ENCODE measurements at regions not wholly inside any gene's neighbourhood (a gene's known extent, or its start where the extent isn't known, plus 50 kb on each side); places are given as distances from the start of the nearest gene placed in this dataset.
A peak's percentile ranks its signal among the peaks of the same experiment; 100 is the strongest.

DNA sequence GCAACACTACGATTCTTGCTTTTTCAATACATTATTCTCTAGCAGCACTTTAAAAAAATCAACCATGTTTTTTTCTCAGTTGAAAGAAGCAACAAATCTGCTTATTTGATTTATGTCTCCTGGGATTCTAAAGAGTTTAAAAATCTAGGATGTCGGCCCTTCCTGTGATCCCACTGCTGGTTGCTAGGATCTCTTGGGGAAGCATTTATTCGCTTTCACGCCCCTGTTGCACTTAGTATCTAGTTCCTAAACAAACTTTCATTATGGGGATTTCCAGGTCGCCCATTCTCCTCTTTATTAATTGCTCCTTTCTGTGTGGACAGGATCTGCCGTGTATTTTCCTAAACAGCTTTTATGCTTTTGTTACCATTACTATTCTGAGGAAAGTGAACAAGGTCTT lies 313.5 kb downstream of the AGTPBP1 start:
- DNase-seq (ENCODE audit: low spot score) = no peak

DNA sequence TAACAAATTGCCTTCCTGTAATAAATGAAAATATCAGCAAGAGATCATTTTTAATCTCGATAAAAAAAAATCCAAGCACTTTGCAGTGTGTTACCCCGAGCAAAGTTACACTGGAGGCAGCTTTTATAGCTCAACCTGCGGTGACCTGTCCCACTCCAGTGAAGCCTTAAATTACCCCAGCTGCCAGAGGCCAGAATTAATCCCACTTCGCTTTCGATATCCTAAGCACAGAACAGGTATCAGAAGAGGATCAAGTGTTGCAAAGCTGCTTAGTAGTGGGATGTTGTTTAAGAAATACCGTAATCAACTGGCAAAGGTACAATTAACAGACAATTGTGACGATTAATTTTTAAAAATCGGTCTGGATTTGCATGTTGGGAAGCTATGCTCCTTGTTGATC lies 314.0 kb downstream of the AGTPBP1 start:
- no peak for DNase-seq (ENCODE audit: low spot score)

DNA sequence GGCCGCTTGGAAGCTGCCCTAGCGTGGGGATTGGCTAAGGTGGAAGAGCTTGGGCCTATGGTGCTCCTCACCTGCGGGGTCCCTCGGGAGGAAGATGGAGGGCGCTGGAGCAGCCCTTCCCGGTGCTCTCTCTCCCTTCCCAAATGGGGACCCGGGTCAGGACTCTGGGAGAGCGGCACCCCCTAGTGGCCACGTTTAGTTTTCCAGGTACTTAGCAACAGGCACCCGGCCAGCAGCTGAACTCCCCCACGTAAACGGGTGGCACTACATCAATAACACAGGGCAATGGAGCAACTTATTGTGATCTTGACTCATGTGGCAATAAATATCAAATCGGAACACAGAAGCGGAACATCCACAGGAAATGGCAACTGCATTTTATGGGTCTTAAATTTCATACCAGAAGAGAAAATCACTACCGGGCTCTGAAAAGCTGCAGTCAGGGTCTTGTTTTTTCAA lies 316.6 kb downstream of the AGTPBP1 start:
- peak; percentile 31 for DNase-seq (ENCODE audit: low spot score)

DNA sequence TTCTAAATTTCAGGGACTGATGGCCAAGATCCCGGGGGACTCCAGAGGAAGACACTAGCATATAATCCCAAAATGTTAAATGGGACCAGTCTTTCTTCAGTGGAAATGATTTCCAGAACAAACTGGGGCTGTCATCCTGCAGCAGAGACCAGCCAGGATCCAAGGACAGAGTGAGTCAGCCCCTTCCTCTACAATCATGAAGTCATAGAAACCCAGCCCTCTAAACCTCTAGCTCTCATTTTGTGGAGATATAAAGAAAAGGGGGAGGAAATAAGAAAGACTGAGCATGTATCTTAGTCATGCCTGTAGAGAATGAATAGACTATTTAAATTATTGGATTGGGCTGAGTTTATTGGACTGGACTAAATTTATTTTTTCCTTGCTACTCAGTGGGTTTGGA lies 318.3 kb downstream of the AGTPBP1 start:
- DNase-seq (ENCODE audit: low spot score) = no peak

DNA sequence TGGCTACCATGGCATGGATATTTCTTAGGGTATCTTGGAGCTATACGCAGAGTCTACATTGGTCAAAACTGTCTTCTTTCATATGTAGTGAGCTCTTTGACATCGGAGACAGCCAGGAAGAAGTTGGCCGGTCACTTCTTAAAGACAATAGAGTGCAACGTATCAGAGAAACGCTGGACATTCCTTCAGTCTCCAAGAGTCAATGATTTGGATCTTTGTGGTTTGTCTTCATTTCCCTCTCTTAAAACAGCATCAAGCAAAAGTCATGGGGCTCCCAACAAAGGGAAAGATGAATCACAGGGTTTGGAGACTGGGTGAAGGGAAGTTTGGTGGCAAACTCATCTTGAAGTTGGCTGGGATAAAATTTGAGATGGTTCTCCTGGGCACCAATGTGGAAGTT lies 320.1 kb downstream of the AGTPBP1 start:
- no peak for DNase-seq (ENCODE audit: low spot score)

DNA sequence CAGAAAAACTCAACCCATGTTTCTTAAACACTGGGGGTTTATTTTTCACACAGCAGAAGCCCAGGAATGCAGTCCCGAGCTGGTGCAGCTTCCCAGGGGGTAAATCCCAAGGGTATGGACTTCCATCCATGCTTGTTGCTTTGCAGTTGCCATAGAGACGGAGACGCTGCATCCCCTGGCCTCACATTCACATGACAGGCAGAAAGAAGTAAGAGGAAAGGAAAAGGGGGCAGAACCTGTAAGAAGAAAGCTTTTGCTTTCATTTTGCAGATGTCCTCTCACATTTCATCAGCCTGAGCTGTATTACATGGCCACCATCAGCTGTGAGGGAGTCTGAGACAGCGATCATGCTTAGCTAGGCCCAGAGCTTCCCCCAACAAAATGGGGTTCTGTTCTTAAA lies 321.0 kb downstream of the AGTPBP1 start:
- DNase-seq (ENCODE audit: low spot score) = peak; percentile 18

DNA sequence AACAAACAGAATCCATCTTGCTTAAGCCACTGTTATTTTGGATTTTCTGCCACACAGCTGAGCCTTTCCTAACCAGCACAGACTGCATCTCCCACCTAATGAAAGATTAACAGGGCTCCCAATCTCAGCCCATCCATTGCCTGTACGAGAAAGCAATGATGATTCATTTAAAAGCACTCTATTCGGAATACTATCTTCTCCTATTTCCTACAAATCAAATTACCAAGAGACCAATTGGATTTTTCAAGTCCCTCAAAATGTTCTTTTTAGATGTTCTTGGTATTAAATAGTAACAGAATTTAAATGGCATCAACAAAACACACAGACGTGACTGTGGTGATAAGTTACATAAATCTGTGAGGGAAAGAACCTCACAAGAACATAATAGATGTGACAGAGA lies 324.1 kb downstream of the AGTPBP1 start:
- DNase-seq (ENCODE audit: low spot score) = no peak

DNA sequence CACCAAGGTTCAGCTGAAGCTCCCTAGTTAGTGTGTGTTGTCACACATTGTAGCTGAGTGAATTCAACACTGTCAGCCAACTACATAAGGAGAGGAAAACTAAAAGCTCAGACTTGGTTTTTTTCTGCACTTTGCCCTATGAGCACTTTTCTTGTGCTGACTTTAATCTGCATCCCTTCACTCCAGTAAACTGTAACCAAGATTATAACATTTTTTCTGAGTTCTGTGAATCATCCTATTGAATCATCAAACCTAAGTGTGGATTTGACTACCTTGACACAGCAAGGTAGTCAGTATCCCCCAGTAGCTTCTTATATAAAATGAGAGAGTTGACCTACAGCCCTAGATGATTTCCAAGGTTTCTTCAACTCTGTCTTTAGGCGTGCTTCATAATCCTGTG lies 325.0 kb downstream of the AGTPBP1 start:
- no peak for DNase-seq (ENCODE audit: low spot score)

DNA sequence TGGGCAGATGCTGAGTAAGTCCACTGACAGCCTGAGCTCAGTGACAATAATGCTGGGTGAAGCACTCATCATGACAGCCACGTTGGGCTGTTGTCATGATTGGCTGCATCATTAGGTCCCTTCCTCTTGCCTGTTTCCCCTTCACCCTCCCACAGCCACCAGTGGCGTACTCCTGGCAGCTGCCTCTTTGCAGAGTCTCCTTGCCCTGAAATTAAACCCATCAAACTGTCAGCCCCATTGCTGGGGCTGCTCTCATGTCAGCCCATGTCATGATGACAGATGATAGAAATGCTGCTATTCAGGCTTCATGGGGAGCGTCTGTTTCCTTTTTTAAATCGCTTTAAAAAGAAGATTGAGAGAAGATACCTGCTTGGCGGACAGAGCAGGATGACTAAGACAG lies 327.4 kb downstream of the AGTPBP1 start:
- no peak for DNase-seq (ENCODE audit: low spot score)

DNA sequence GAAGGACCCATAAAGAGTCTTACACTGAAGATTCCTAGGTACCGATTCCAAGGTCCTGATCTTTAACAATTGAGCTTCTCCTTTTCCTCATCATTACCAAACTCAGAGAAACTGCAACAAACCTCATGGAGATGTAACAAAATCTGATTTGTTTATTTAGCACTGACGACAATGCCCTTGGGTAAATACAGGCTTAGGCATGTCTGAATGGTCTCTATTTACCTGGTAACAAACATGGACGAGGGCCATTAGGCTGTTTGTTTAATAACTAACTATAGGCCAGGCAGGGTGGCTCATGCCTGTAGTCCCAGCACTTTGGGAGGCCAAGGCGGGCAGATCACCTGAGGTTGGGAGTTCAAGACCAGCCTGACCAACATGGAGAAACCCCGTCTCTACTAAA lies 333.3 kb downstream of the AGTPBP1 start:
- no peak for DNase-seq (ENCODE audit: low spot score)

DNA sequence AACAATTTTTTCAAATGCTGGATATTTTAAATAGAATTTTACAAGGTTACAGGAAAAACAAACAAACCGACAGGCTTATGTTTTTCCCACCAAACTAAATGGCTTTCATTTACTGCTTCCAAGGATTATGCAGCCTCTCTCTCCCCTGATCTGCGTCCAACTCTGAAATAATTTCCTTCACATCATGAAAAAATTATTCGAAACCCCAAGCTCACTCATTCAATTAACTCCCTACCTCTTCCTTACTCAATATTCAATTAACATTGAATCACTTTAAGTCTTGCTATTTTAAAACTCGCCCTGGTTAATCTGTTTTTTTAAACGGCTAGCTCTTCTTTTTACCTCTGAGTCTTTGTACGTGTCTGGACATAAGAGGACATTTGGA lies 336.2 kb downstream of the AGTPBP1 start:
- DNase-seq (ENCODE audit: low spot score) = no peak

DNA sequence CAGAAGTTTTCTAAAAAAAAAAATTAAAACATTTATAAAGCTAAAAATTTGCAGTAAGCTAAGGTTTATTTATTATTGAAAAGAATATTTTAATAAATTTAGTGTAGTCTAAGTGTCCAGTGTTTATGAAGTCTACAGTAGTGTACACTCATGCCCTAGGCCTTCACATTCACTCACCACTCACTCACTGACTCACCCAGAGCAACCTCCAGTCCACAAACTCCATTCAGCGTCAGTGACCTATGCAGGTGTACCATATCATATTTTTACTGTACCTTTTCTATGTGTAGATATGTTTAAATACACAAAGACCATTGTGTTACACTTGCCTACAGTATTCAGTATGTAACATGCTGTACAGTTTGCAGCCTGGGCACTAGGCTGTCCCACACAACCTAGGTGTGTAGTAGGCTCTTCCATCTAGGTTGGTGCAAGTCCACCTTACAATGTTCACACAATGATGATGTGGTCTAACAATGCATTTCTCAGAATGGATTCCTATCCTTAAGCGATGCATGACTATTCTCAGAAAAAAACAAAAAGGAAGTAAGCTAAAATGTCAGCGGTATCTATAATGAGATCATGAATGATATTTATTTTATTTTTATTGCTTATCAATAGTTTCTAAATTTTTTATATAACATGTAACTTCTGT lies 336.7 kb downstream of the AGTPBP1 start:
- no peak for DNase-seq (ENCODE audit: low spot score)

DNA sequence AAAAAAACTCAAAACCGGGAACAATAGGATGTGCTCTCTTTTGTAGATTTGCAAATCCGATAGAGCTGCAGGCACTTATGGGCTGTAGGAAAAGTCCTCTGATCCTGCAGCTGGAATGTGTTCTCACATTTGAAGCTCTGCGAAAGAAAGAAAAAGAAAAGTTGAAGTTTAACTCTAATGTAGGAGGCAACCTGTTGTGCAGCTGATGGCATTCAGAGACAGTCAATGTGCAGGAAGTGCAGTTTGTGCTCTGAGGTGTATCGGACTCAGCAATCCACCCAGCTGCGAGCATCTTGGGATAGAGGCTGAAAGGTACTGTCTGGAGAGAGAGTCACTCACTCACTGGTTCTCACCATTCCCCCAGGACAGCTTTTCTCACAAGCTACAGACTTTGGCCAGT lies 339.2 kb downstream of the AGTPBP1 start:
- no peak for DNase-seq (ENCODE audit: low spot score)

DNA sequence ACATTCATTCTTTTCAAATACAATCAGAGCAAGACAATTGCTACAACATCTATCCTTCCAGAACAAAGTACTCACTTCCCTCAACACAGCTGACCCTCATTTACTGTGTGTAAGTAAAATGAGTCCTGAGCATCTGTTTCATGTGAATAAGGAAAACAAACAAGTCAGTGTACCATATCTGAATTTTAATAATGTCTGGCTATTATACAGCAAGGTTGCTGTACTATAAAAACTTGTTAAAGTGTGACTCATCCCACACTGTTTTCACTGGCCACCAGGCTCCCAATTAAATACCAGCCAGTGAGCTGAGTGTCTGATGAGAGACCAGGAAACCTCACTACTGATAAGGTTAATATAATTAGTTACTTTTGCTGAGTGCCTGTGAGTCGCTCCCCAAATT lies 339.8 kb downstream of the AGTPBP1 start:
- DNase-seq (ENCODE audit: low spot score) = no peak

DNA sequence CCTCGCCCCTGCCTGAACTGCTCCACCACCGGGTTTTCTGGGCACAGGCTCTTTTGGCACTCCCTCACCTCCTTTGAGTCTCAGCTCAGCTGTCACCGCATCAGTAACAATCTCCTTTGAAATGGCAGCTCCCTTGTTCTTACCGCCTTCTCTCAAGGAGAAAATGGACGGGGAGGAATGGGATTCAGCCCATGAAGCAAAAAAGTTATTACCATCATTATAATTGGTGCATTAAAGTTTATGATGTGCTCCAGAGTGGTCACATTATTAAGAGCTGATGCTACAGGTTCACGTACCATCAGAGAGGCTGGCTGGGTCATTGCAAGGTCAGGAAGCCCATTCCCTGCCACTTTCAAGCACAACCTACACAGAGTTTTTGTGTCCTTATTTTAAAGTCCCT lies 344.7 kb downstream of the AGTPBP1 start:
- no peak for DNase-seq (ENCODE audit: low spot score)

DNA sequence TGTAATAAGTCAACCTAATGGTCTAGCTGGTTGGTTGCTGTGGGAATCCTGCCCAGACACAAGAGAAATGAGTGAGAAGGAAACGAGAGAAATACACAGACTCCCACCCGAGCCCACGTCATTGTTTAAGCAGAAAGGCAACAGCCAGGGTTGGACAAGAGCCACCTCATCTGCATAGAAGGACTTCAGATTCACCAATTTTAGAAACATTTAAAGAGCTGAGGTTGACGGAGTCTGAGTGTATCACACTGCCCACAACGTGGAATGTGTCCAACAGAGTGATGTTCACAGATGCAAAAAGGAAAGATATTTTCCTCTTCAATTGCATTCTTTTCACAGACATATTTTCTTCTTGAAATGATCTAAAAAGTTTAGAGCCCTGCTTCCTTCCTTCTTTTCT lies 349.5 kb downstream of the AGTPBP1 start:
- DNase-seq (ENCODE audit: low spot score) = no peak

DNA sequence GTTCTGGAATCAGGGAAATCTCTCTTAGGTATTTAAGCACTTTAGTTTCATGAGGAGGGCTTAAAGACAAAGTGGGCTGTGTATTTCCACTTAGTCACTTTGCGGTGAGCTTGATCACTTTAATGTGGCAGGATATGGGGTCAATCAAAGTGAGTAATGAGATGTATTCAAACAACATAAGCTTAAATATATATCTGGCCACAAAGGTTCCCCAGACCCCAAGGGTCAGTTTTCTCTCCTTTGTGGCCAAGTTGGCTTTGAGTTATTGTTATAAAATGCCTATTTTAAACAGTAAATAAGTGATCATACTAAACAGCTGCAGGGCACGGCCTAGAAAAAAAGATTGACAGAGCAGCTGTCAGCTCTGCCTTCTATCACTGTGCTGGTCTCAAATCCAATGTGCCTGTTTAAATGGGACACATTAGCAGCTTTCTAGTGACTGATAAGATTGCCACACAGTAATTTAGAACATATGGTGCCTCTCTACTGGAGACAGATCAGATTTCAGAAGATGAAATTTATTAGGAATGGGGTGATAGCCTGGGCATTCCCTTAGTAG lies 363.9 kb downstream of the AGTPBP1 start:
- DNase-seq (ENCODE audit: low spot score) = peak; percentile 43

DNA sequence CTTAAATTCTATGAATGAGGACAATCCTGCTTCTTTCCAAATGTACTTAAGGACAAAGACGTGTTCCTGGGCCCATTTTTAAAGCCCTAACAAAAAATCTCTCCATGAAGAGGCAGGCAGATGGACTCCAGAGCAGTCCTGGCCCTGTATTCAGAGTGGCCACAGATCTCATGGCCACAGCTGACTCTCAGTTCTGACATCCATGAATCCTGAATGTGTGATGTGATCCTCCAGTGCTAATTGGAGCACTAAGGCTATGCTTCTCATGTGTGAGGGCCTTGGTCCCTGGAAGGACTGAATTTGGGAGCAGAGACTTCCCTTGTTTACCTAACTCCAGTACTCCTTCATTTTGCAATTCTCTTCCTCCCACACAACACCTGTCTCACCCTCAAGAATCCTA lies 373.0 kb downstream of the AGTPBP1 start:
- no peak for DNase-seq (ENCODE audit: low spot score)

DNA sequence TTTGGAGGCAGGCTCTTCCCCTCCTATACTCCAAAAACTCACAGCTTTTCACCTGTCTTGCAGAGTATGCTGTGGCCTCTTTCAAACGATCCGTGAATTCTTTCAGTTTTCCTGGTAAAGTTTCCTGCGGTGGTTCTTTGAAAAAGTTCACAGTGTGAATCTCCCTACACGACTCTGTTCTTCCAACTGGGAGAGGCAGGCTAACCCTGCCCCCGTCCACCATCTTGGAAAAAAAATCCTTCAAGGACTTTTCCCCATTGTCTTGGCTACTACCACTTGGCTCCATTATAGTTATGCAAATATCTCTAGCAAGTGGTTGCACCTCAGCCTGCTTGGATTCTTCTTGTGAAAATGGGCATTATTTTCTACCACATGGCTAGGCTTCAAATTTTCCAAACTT lies 382.6 kb downstream of the AGTPBP1 start:
- DNase-seq (ENCODE audit: low spot score) = no peak

DNA sequence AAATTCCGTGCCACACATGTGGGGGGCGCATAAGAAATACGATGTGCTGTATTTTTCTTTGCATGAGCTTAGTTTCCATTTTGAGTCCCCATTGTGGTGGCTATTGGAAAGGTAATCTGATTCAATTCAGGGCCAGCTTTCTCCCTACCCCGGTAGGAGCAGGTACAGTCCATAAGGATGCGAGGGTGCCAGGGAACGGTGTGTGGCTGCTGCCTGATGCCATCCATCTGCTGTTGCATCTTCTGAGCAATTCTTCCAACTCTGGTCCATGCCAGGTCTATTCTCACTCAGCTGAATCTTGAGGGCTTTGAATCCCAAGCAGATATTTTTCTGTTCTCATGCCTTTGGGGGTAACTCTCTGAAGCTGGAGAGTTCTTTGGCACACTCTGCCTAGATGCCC lies 392.7 kb downstream of the AGTPBP1 start:
- no peak for DNase-seq (ENCODE audit: low spot score)

DNA sequence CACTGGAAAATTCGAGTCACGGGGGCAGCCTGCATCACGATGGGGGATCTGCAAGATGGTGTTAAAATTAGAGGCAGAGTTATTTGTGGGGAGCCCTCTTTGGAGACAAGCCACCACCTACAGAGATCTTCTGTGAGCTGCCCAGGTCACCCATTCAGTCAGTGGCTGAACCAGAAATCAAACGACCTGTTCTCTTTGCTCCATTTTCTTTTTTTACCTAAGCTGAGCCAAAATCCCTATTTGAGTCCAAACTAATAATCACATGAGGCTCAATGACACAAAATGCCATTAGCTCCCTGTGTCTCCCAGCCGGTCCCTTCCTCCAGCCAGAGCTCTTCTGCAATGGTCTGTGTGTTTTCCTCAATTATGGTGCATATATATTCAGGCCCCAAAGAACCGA lies 394.2 kb downstream of the AGTPBP1 start:
- no peak for DNase-seq (ENCODE audit: low spot score)

DNA sequence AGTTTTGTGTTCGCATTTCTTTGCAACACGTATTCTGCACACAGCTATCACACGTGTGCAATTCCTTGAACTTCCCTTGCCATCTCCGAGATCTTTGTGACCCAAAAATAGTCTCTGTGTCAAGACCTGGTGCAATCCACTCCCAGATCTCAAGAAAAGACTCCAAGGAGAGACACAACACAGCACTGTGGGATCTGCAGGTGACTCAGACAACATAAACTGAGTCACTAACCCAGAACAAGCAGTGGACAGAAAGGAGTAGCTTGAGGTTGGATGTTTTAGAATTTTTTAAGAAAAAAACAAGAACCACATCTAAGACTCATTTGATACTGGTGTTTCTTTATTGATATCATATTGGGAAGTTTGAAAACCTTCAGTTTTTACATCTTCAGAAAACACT lies 396.9 kb downstream of the AGTPBP1 start:
- no peak for DNase-seq (ENCODE audit: low spot score)

DNA sequence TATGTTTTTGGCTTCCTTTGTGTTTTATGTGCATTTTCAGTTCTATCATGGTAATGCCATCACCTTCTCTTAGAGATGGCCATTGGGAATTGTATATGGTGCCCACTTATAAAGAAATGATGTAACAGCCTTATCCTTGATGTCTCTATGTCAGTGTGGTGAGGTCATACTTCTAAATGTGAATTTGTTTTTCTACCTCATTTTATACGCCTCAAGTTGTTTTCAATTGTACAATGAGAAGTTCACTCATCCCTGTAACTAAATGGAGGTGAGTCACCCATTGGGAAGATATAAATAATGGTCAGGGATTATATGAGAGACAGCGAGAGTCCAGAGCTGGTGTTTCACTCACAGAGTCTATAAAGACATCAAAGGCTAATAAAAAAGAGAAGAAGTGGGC lies 402.4 kb downstream of the AGTPBP1 start:
- DNase-seq (ENCODE audit: low spot score) = no peak

DNA sequence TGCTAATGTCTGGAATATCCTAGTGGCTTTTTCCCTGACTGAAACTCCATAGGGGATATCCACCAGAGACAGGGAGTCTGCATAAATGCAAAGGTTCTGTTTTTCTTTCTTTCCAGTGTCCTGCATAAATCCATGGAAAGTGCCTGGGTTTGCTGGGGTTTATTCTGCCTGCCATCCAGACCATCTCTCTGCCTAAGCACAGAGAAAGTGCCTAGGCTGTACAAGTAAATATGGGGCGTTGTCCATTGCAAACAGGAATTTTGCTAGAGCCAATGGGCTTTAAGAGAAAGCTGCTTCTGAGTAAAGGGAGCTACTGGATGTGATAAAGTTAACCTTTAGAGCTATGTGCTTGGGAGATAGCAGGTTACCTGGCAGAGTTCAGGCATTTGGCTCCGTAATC lies 407.5 kb downstream of the AGTPBP1 start:
- no peak for DNase-seq (ENCODE audit: low spot score)

All from H4 (cell line).